Stomach smooth muscle (tissue), 2 donors: ENCODE measurements at regions not wholly inside any gene's neighbourhood (a gene's known extent, or its start where the extent isn't known, plus 50 kb on each side); places are given as distances from the start of the nearest gene placed in this dataset.
A peak's percentile ranks its signal among the peaks of the same experiment; 100 is the strongest.
"Not testable (repeated sequence)": the region's sequence is repeated elsewhere in the genome, so short reads cannot be mapped to it uniquely, and the experiment has no call there.

Experiments used
- H3K27ac ChIP-seq: one replicate; pipeline ENCODE4 v1.7.0; 2013; ENCODE audit warnings: mild to moderate bottlenecking, low read length, inconsistent platforms
- H3K27me3 ChIP-seq, 2 donors: one replicate each; pipeline ENCODE4 v1.7.0; 2013; ENCODE audit warnings: low read length in 2 of 2; ENCODE audit not compliant: insufficient read depth in 2 of 2, control insufficient read depth in 1 of 2
- H3K36me3 ChIP-seq, 2 donors: one replicate each; pipeline ENCODE4 v1.7.0; 2013; ENCODE audit warnings: low read length in 2 of 2; ENCODE audit not compliant: control insufficient read depth in 2 of 2, insufficient read depth in 2 of 2
- H3K4me1 ChIP-seq: one replicate; pipeline ENCODE4 v1.7.0; 2013; ENCODE audit warnings: low read length; ENCODE audit not compliant: control insufficient read depth, insufficient read depth
- H3K4me3 ChIP-seq, 2 donors: one replicate each; pipeline ENCODE4 v1.7.0; 2013; ENCODE audit warnings: low read length in 2 of 2
- H3K9ac ChIP-seq, 2 donors: one replicate each; pipeline ENCODE4 v1.7.0; 2013; ENCODE audit warnings: low read length in 2 of 2, mild to moderate bottlenecking in 1 of 2
- H3K9me3 ChIP-seq, 2 donors: one replicate each; pipeline ENCODE4 v1.7.0; 2013; ENCODE audit warnings: low read length in 2 of 2; ENCODE audit not compliant: control insufficient read depth in 2 of 2
- donor health status: healthy.
- donor health status: Pancreatic carcinoma.

- H3K4me1 ChIP-seq = no peaks in the 10 kb centered on the region
- no peaks in the 10 kb centered on the region for H3K9me3 ChIP-seq
- H3K27ac ChIP-seq = no peak overlapping the region
- H3K9ac ChIP-seq = no peak overlapping the region
- H3K27me3 ChIP-seq = no peaks in the 10 kb centered on the region
- H3K36me3 ChIP-seq = no peaks in the 10 kb centered on the region
- H3K4me3 ChIP-seq = no peak overlapping the region
Observed at GRCh38 chr12:59407799-59408198, 188.0 kb upstream of the SLC16A7 start.

GRCh38 chr12:59405992-59406391 is 189.8 kb upstream of the SLC16A7 start:
- Histone ChIP-seq H3K4me1 (no peaks in the 10 kb centered on the region), H3K27ac (no peak overlapping the region), H3K9ac (no peak overlapping the region), H3K27me3 (no peaks in the 10 kb centered on the region), H3K4me3 (no peak overlapping the region), H3K9me3 (no peaks in the 10 kb centered on the region), H3K36me3 (no peaks in the 10 kb centered on the region)

DNA sequence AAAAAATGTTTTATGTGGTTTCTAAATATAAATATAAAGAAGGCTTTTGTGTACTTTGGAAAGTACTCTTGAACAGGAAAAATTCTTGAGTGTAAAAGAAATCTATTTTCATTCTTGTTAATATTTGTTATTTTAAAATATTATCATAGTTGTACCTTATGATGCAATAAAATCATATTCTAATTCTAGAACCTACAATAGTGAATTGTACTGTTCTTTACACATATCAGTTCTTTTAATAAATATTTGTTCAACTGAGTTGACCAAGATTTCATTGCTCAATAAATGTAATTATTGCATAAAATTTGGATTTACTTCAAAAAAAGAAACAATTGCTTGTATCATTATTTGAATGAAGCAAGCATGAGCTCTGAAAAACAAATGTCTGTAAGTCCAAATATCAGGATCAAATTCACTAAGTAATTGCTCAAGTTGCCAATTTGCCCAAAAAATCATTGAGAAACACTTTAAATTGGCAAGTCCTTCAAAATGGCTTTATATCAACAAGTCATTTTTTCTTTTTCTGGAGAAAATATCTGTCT is 191.6 kb upstream of the SLC16A7 start:
- Histone ChIP-seq H3K27ac (no peak overlapping the region), H3K27me3 (no peaks in the 10 kb centered on the region), H3K9me3 (no peaks in the 10 kb centered on the region), H3K36me3 (no peaks in the 10 kb centered on the region), H3K4me1 (no peaks in the 10 kb centered on the region), H3K4me3 (no peak overlapping the region), H3K9ac (no peak overlapping the region)

DNA sequence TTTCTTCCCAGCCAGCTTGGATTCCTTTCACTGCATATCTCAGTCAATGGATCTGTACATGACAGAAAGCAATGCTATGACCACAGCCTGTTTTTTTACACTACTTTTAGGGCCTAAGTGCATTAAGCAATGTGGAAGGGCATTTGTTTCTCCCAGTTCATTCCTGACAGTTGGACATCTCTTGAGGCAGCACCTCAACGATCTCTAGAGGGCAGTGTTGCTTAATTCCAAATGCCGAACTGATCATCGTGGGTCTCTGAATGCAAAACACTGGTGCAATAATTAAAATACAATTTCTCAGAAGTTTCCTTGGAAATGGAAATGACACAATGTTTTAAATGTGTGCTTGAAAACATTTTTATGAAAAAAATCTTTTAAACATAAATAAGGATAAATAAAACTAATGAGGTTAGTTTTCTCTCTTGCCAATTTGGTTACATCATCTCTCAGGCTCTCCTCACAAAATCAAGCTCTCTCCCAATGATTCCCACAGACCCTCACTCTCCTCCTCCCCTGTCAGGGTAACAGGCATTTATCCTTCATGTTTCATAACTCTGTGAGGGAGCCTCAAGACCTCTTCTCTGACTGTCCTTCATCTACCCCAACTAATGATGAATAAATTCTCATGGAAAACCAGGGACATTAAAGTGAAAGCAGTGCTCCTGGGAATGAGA is 192.4 kb upstream of the SLC16A7 start:
- Histone ChIP-seq H3K27me3 (no peaks in the 10 kb centered on the region), H3K4me1 (no peaks in the 10 kb centered on the region), H3K9me3 (no peaks in the 10 kb centered on the region), H3K27ac (no peak overlapping the region), H3K36me3 (no peaks in the 10 kb centered on the region), H3K9ac (no peak overlapping the region), H3K4me3 (peak overlapping the region in 1 of 2 donors; percentile 16)

DNA sequence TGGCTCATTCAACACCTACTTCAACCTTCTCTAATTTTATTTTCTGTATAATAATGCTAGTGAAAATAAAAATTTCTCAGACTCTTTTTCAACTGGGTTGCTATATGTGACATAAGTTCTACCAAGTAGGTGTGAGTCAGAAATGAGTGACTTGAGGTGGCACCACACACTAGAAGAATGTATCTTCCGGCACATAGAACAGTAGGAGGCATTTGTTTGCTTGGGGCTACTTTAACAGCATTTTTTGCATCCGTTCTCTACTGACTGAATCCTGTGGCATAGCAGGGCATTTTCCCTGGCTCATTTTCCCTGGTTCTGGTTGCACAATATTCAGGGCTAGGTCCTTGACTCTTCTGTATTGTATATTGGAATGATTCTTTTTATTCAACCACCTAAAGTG is 194.0 kb upstream of the SLC16A7 start:
- Histone ChIP-seq H3K4me3 (no peak overlapping the region), H3K36me3 (no peaks in the 10 kb centered on the region), H3K9ac (no peak overlapping the region), H3K27me3 (no peaks in the 10 kb centered on the region), H3K27ac (no peak overlapping the region), H3K9me3 (no peaks in the 10 kb centered on the region), H3K4me1 (no peaks in the 10 kb centered on the region)

GRCh38 chr12:59398164-59398563 is 197.7 kb upstream of the SLC16A7 start:
- Histone ChIP-seq H3K9ac (no peak overlapping the region), H3K9me3 (no peaks in the 10 kb centered on the region), H3K36me3 (no peaks in the 10 kb centered on the region), H3K27ac (no peak overlapping the region), H3K4me1 (no peaks in the 10 kb centered on the region), H3K4me3 (no peak overlapping the region), H3K27me3 (no peaks in the 10 kb centered on the region)

GRCh38 chr12:59396919-59397318 is 198.9 kb upstream of the SLC16A7 start:
- Histone ChIP-seq H3K9ac (no peak overlapping the region), H3K27me3 (no peaks in the 10 kb centered on the region)

GRCh38 chr12:59396519-59396918 is 199.3 kb upstream of the SLC16A7 start:
- Histone ChIP-seq H3K9me3 (no peaks in the 10 kb centered on the region), H3K36me3 (no peaks in the 10 kb centered on the region), H3K27ac (no peak overlapping the region), H3K4me1 (no peaks in the 10 kb centered on the region), H3K9ac (no peak overlapping the region), H3K27me3 (no peaks in the 10 kb centered on the region), H3K4me3 (no peak overlapping the region)

More at GRCh38 chr12:59396919-59397318, 198.9 kb upstream of the SLC16A7 start:
- H3K36me3 ChIP-seq = no peaks in the 10 kb centered on the region
- no peak overlapping the region for H3K4me3 ChIP-seq
- H3K4me1 ChIP-seq = no peaks in the 10 kb centered on the region
- H3K9me3 ChIP-seq = no peaks in the 10 kb centered on the region
- no peak overlapping the region for H3K27ac ChIP-seq

DNA sequence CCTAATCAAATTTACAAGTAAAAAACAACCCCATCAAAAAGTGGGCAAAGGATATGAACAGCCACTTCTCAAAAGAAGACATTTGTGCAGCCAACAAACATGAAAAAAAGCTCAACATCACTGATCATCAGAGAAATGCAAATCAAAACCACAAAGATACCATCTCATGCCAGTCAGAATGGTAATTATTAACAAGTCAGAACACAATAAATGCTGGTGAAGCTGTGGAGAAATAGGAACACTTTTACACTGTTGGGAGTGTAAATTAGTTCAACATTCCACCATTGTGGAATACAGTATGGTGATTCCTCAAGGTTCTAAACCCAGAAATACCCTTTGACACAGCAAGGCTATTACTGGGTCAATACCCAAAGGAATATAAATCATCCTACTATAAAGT is 200.5 kb upstream of the SLC16A7 start:
- not testable (repeated sequence) for H3K4me1 ChIP-seq, H3K36me3 ChIP-seq, H3K9me3 ChIP-seq, H3K27me3 ChIP-seq, H3K9ac ChIP-seq, H3K27ac ChIP-seq, H3K4me3 ChIP-seq

DNA sequence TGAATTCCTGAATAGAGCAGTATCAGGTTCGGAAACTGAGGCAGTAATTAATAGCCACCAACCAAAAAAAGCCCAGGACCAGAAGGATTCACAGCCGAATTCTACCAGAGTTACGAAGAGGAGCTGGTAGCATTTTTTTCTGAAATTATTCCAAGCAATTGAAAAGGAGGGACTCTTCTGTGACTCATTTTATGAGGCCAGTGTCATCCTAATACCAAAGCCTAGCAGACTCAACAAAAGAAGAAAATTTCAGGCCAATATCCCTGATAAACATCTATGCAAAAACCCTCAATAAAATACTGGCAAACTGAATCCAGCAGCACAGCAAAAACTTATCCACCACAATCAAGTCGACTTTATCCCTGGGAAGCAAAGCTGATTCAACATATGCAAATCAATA is 202.3 kb upstream of the SLC16A7 start:
- H3K9ac ChIP-seq = no peak overlapping the region
- H3K27me3 ChIP-seq = no peaks in the 10 kb centered on the region
- no peaks in the 10 kb centered on the region for H3K36me3 ChIP-seq
- H3K9me3 ChIP-seq = no peaks in the 10 kb centered on the region
- no peak overlapping the region for H3K27ac ChIP-seq
- no peaks in the 10 kb centered on the region for H3K4me1 ChIP-seq
- no peak overlapping the region for H3K4me3 ChIP-seq

- no peak overlapping the region for H3K27ac ChIP-seq
- H3K36me3 ChIP-seq = no peaks in the 10 kb centered on the region
- no peaks in the 10 kb centered on the region for H3K4me1 ChIP-seq
- no peak overlapping the region for H3K4me3 ChIP-seq
- no peaks in the 10 kb centered on the region for H3K9me3 ChIP-seq
- H3K27me3 ChIP-seq = no peaks in the 10 kb centered on the region
- no peak overlapping the region for H3K9ac ChIP-seq
Observed at GRCh38 chr12:59389968-59390576, 205.8 kb upstream of the SLC16A7 start.
